Kidney (tissue), 13 donors: ENCODE measurements at regions not wholly inside any gene's neighbourhood (a gene's known extent, or its start where the extent isn't known, plus 50 kb on each side); places are given as distances from the start of the nearest gene placed in this dataset.

ENCODE experiments used
- DNase-seq, 5 donors: peaks; one replicate each; pipeline ENCODE4 v3.0.0-alpha.2; 2013 to 2020
- FAIRE-seq: peaks from 2 replicates; lab custom pipeline; 2012; peaks lifted over from hg19 to GRCh38; lab: Jason Lieb, UNC
- H3K27ac ChIP-seq, 2 donors: one replicate each; pipeline ENCODE4 v1.7.0; 2013; ENCODE audit warnings: low read depth in 2 of 2, low read length in 2 of 2, inconsistent platforms in 1 of 2
- H3K27me3 ChIP-seq: one replicate; pipeline ENCODE4 v1.7.1; 2013; ENCODE audit warnings: low read length, inconsistent platforms; ENCODE audit not compliant: control insufficient read depth, insufficient read depth
- H3K36me3 ChIP-seq, 3 donors: one replicate each; pipeline versions ENCODE4 v1.7.0 to v1.7.1; 2013; ENCODE audit warnings: low read length in 3 of 3, control low read depth in 1 of 3, inconsistent platforms in 1 of 3; ENCODE audit not compliant: insufficient read depth in 3 of 3, control insufficient read depth in 2 of 3
- H3K4me1 ChIP-seq, 3 donors: one replicate each; pipeline versions ENCODE4 v1.7.0 to v1.7.1; 2013; ENCODE audit warnings: low read length in 3 of 3, inconsistent platforms in 1 of 3, low read depth in 1 of 3; ENCODE audit not compliant: control insufficient read depth in 2 of 3, insufficient read depth in 2 of 3
- H3K4me3 ChIP-seq, 3 donors: one replicate each; pipeline versions ENCODE4 v1.7.0 to v1.8.1; 2013; ENCODE audit warnings: low read length in 3 of 3, control low read depth in 1 of 3, inconsistent platforms in 1 of 3
- H3K9ac ChIP-seq, 3 donors: one replicate each; pipeline versions ENCODE4 v1.7.0 to v1.7.1; 2013; ENCODE audit warnings: low read length in 3 of 3, control low read depth in 1 of 3, inconsistent platforms in 1 of 3
- H3K9me3 ChIP-seq, 3 donors: one replicate each; pipeline versions ENCODE4 v1.7.0 to v1.7.1; 2013; ENCODE audit warnings: low read length in 3 of 3, control low read depth in 1 of 3, inconsistent platforms in 1 of 3; ENCODE audit not compliant: control insufficient read depth in 2 of 3, insufficient read depth in 1 of 3
- intact Hi-C: fragments of 100-400 bp; cut with DNase I; formaldehyde crosslinking; loops from one replicate; pipeline ENCODE4 v1.11.1; 2022
- TF ChIP-seq, protein P1 (sequence below): IDR thresholded peaks from 3 replicates; pipeline ENCODE4 v1.5.1; 2012; ENCODE audit warnings: mild to moderate bottlenecking, moderate library complexity, borderline replicate concordance; ENCODE audit not compliant: insufficient read depth; ENCODE audit errors: extremely low read depth
- donor health status: control.
- donor health status: control.
- donor health status: control.
- donor health status: control.
- donor health status: control.
- donor health status: DM: yes; HTN: yes; CAD: no.
- donor health status: Normal renal cell carcinoma (clear cell type).

DNA sequence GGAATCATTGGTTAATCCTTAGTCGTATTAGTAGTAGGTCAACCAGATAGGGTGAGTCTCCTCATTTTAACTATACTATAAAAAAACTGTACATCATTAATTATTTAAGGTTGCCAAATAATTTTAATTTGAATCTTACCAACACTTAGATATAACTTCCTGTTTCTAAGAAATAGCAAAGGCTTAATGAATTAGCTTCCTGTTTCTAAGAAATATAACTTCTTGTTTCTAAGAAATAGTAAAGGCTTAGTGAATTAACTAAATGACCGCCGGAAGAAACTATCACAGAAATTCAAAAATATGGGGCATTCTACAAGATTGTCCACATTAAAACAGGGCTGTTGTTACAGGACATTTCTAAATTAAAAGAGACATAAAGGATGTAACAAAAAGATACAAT, 392.9 kb upstream of the FOXG1 start:
- FAIRE-seq = no peak
- no peaks in the 10 kb centered on the region for H3K4me1 ChIP-seq
- no peak overlapping the region for H3K9ac ChIP-seq
- TF ChIP-seq, protein P1, sequence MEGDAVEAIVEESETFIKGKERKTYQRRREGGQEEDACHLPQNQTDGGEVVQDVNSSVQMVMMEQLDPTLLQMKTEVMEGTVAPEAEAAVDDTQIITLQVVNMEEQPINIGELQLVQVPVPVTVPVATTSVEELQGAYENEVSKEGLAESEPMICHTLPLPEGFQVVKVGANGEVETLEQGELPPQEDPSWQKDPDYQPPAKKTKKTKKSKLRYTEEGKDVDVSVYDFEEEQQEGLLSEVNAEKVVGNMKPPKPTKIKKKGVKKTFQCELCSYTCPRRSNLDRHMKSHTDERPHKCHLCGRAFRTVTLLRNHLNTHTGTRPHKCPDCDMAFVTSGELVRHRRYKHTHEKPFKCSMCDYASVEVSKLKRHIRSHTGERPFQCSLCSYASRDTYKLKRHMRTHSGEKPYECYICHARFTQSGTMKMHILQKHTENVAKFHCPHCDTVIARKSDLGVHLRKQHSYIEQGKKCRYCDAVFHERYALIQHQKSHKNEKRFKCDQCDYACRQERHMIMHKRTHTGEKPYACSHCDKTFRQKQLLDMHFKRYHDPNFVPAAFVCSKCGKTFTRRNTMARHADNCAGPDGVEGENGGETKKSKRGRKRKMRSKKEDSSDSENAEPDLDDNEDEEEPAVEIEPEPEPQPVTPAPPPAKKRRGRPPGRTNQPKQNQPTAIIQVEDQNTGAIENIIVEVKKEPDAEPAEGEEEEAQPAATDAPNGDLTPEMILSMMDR = no peak
- no peaks in the 10 kb centered on the region for H3K9me3 ChIP-seq
- H3K27me3 ChIP-seq = no peaks in the 10 kb centered on the region
- no peak for DNase-seq
- H3K27ac ChIP-seq = no peak overlapping the region
- no peak overlapping the region for H3K4me3 ChIP-seq
- intact Hi-C loops = no loop called here
- no peaks in the 10 kb centered on the region for H3K36me3 ChIP-seq

DNA sequence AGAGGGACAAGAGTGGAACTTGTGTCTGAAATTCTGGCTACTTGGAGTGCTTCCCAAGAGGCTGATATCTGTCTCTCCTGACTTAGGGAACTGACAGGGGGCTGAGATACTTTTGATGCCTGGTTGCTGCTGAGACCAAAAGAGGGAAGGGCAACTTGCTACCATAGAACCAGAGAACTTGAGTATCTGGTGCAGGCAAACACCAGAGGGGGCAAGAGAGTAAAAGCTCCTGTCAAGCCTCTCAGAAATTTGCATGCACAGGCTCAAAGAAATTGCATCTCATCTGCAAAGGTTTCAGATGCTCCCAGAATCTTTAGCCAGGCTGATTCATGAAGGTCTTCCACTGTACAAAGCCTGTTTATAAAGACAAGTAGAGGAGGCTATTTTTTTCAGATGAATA, 391.3 kb upstream of the FOXG1 start:
- Histone ChIP-seq H3K9me3 (no peaks in the 10 kb centered on the region), H3K4me3 (no peak overlapping the region), H3K27me3 (no peaks in the 10 kb centered on the region), H3K4me1 (no peaks in the 10 kb centered on the region), H3K27ac (no peak overlapping the region), H3K9ac (no peak overlapping the region), H3K36me3 (no peaks in the 10 kb centered on the region)
- intact Hi-C loops = no loop called here
- FAIRE-seq (no peak), DNase-seq (peak in 2 of 5 donors; percentile 3 to 16)
- TF ChIP-seq, protein P1 = no peak

DNA sequence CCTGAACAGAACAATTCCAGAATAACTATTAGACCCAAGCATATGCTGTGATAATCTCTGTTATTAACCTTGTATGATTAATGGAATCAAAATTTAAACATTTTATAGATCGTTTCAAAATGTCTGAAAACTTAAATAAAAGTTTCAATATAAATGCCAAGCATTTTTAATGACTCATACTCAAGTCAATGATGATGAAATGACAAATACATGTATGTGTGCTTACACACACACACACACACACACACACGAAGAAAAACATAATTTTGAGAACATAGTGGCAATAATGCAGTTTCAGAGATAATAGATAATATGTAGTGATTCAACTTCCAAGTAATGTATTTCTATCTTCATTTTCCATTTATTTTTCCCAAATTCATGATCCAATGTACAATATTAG, 384.9 kb upstream of the FOXG1 start:
- TF ChIP-seq, protein P1 = no peak
- H3K9me3 ChIP-seq = no peaks in the 10 kb centered on the region
- H3K27ac ChIP-seq = no peak overlapping the region
- H3K4me3 ChIP-seq = no peak overlapping the region
- intact Hi-C loops = no loop called here
- H3K9ac ChIP-seq = no peak overlapping the region
- no peaks in the 10 kb centered on the region for H3K27me3 ChIP-seq
- DNase-seq (no peak), FAIRE-seq (no peak)
- no peaks in the 10 kb centered on the region for H3K4me1 ChIP-seq
- H3K36me3 ChIP-seq = no peaks in the 10 kb centered on the region
